ENCODE measurements at regions not wholly inside any gene's neighbourhood (a gene's known extent, or its start where the extent isn't known, plus 50 kb on each side); places are given as distances from the start of the nearest gene placed in this dataset.

- no TSS peak for BruUV-seq (replicated peaks)
- no peak overlapping the region for H3K4me2 ChIP-seq (ENCODE audit: low read length)
- H3K9me3 ChIP-seq (ENCODE audit: low read length), result no peaks in the 10 kb centered on the region
- POLR2A ChIA-PET, result interaction anchor here (0.7 kb wide), 1 partner anchor 40 kb away, joined by 3 read pairs; no protein-coding TSS in a partner anchor
- no peaks in the 10 kb centered on the region for H3K4me1 ChIP-seq (ENCODE audit: insufficient read depth, low read length, poor library complexity, severe bottlenecking)
- H3K79me2 ChIP-seq (ENCODE audit: insufficient read depth, low read depth, low read length), result no peaks in the 10 kb centered on the region
- TF ChIP-seq CTCF (conservative IDR thresholded peaks at IDR 0.05; ENCODE audit: low read length) (no peak), EZH2phosphoT487 (IDR thresholded peaks at IDR 0.05; ENCODE audit: borderline replicate concordance, low read depth, low read length) (no peak)
- H3K9me2 ChIP-seq (ENCODE audit: insufficient read depth, low read length), result no peaks in the 10 kb centered on the region
- CTCF ChIA-PET (ENCODE audit: unreplicated experiment), result no interaction called here
- H3K27ac ChIP-seq (ENCODE audit: low read depth, low read length, poor library complexity, severe bottlenecking), result no peak overlapping the region
- intact Hi-C loops (cut with micrococcal nuclease; ENCODE audit: unreplicated experiment), result no loop called here
- no peaks in the 10 kb centered on the region for H3K36me3 ChIP-seq (ENCODE audit: insufficient read depth, low read length)
- H4K20me1 ChIP-seq (ENCODE audit: insufficient read depth, low read length), result no peaks in the 10 kb centered on the region
- H3K4me3 ChIP-seq (ENCODE audit: low read depth, low read length, poor library complexity, severe bottlenecking), result no peak overlapping the region
- no peak overlapping the region for H2AFZ ChIP-seq (ENCODE audit: low read length)
- DNase-seq (ENCODE audit: low spot score), result no peak
These were observed 318.3 kb upstream of the SALL3 start for GRCh38 chr18:78661316-78661715.

GRCh38 chr18:78662879-78663278 is 316.7 kb upstream of the SALL3 start:
- no peaks in the 10 kb centered on the region for H3K4me1 ChIP-seq (ENCODE audit: insufficient read depth, low read length, poor library complexity, severe bottlenecking)
- no peaks in the 10 kb centered on the region for H3K9me2 ChIP-seq (ENCODE audit: insufficient read depth, low read length)
- H2AFZ ChIP-seq (ENCODE audit: low read length), result no peak overlapping the region
- ChIA-PET POLR2A (no interaction called here), CTCF (ENCODE audit: unreplicated experiment) (no interaction called here)
- H3K4me3 ChIP-seq (ENCODE audit: low read depth, low read length, poor library complexity, severe bottlenecking), result no peak overlapping the region
- no TSS peak for BruUV-seq (replicated peaks)
- H4K20me1 ChIP-seq (ENCODE audit: insufficient read depth, low read length), result no peaks in the 10 kb centered on the region
- no peak overlapping the region for H3K4me2 ChIP-seq (ENCODE audit: low read length)
- H3K9me3 ChIP-seq (ENCODE audit: low read length), result no peaks in the 10 kb centered on the region
- H3K27ac ChIP-seq (ENCODE audit: low read depth, low read length, poor library complexity, severe bottlenecking), result no peak overlapping the region
- no peak for TF ChIP-seq EZH2phosphoT487 (IDR thresholded peaks at IDR 0.05; ENCODE audit: borderline replicate concordance, low read depth, low read length)
- TF ChIP-seq CTCF (conservative IDR thresholded peaks at IDR 0.05; ENCODE audit: low read length), result no peak
- intact Hi-C loops (cut with micrococcal nuclease; ENCODE audit: unreplicated experiment), result no loop called here
- H3K79me2 ChIP-seq (ENCODE audit: insufficient read depth, low read depth, low read length), result no peaks in the 10 kb centered on the region
- H3K36me3 ChIP-seq (ENCODE audit: insufficient read depth, low read length), result no peaks in the 10 kb centered on the region
- DNase-seq (ENCODE audit: low spot score), result no peak

DNA sequence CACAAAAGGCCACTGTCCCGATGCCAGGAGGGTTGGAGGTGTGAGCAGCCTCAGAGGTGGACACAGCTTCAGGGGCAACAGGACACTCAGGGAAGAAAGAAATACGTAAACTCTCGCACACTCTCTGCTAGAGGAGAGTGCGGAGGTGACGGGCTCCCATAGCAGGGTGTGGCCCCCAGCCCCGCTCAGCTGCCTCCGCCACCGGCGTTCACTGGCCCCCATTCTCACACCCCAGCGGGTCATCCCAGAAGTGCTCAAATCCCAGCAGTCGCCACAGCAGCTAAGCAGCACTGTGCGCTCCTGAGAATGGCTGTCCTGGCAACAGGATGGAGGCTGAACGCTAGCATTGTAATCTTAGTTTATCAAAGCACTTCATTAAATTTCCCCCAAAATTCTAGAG is 315.6 kb upstream of the SALL3 start:
- Histone ChIP-seq H3K79me2 (ENCODE audit: insufficient read depth, low read depth, low read length) (no peaks in the 10 kb centered on the region), H4K20me1 (ENCODE audit: insufficient read depth, low read length) (no peaks in the 10 kb centered on the region), H3K4me3 (ENCODE audit: low read depth, low read length, poor library complexity, severe bottlenecking) (no peak overlapping the region), H3K9me3 (ENCODE audit: low read length) (no peaks in the 10 kb centered on the region), H2AFZ (ENCODE audit: low read length) (no peak overlapping the region), H3K27ac (ENCODE audit: low read depth, low read length, poor library complexity, severe bottlenecking) (no peak overlapping the region), H3K36me3 (ENCODE audit: insufficient read depth, low read length) (no peaks in the 10 kb centered on the region), H3K9me2 (ENCODE audit: insufficient read depth, low read length) (no peaks in the 10 kb centered on the region), H3K4me1 (ENCODE audit: insufficient read depth, low read length, poor library complexity, severe bottlenecking) (no peaks in the 10 kb centered on the region), H3K4me2 (ENCODE audit: low read length) (no peak overlapping the region)
- no peak for TF ChIP-seq CTCF (conservative IDR thresholded peaks at IDR 0.05; ENCODE audit: low read length)
- no peak for TF ChIP-seq EZH2phosphoT487 (IDR thresholded peaks at IDR 0.05; ENCODE audit: borderline replicate concordance, low read depth, low read length)
- intact Hi-C loops (cut with micrococcal nuclease; ENCODE audit: unreplicated experiment), result no loop called here
- DNase-seq (ENCODE audit: low spot score), result no peak
- BruUV-seq (replicated peaks), result no TSS peak
- POLR2A ChIA-PET, result no interaction called here
- CTCF ChIA-PET (ENCODE audit: unreplicated experiment), result no interaction called here
